ENCODE measurements at regions not wholly inside any gene's neighbourhood (a gene's known extent, or its start where the extent isn't known, plus 50 kb on each side); places are given as distances from the start of the nearest gene placed in this dataset.

- Histone ChIP-seq H3K4me2 (ENCODE audit: low read depth, low read length) (no peak overlapping the region), H3K4me3 (replicated peaks in 1 of 3; ENCODE audit: insufficient read depth in 1 of 3, low read depth in 2 of 3, low read length in 3 of 3) (no peak overlapping the region), H3K27me3 (ENCODE audit: control insufficient read depth in 1 of 2, insufficient read depth in 2 of 2, low read length in 2 of 2) (no peaks in the 10 kb centered on the region), H3K9ac (ENCODE audit: insufficient read depth, low read depth, low read length) (no peak overlapping the region), H2AFZ (ENCODE audit: low read length) (no peak overlapping the region), H3K79me2 (ENCODE audit: insufficient read depth, low read length) (no peaks in the 10 kb centered on the region), H3K27ac (ENCODE audit: extremely low read length, insufficient read depth, low read length) (no peak overlapping the region), H3K4me1 (ENCODE audit: insufficient read depth, low read length) (no peaks in the 10 kb centered on the region), H3K36me3 (replicated peaks in 1 of 2; ENCODE audit: control insufficient read depth in 1 of 2, insufficient read depth in 2 of 2, low read length in 2 of 2) (no peaks in the 10 kb centered on the region), H3K9me3 (ENCODE audit: low read length) (no peaks in the 10 kb centered on the region), H4K20me1 (ENCODE audit: insufficient read depth, low read length) (no peaks in the 10 kb centered on the region)
- intact Hi-C loops (cut with micrococcal nuclease; ENCODE audit: unreplicated experiment), result no loop called here
- ChIA-PET POLR2A (no interaction called here), CTCF (ENCODE audit: low intra/inter-chr PET ratio, low total read pairs) (no interaction called here)
- TF ChIP-seq GMEB2 (CRISPR knock-in tag; IDR thresholded peaks at IDR 0.05; ENCODE audit: low read depth) (no peak), MLX (CRISPR knock-in tag; IDR thresholded peaks at IDR 0.05) (no peak), ZBTB46 (CRISPR knock-in tag; IDR thresholded peaks at IDR 0.05; ENCODE audit: borderline replicate concordance) (no peak), RFX5 (IDR thresholded peaks at IDR 0.05; ENCODE audit: low read depth, low read length) (no peak)
- no peak for DNase-seq (ENCODE audit: low spot score)
- in situ Hi-C loops (cut with HindIII; ENCODE audit: extremely low pct_ligation_motif_present, low pct_unique_long_range_greater_than_20kb), result no loop called here
- FAIRE-seq, result no peak
- no peak for ATAC-seq
- WGBS (ENCODE audit: low lambda C conversion rate), result 1% methylated on average over 3 of the region's 3 CpGs
- BruUV-seq (replicated peaks), result no TSS peak
These were observed 112.4 kb upstream of the DCBLD2 start for GRCh38 chr3:99013777-99014315.

GRCh38 chr3:99013077-99013476, 111.6 kb upstream of the DCBLD2 start:
- ATAC-seq, result no peak
- no peaks in the 10 kb centered on the region for H3K36me3 ChIP-seq (replicated peaks in 1 of 2; ENCODE audit: control insufficient read depth in 1 of 2, insufficient read depth in 2 of 2, low read length in 2 of 2)
- H3K9ac ChIP-seq (ENCODE audit: insufficient read depth, low read depth, low read length), result no peak overlapping the region
- H2AFZ ChIP-seq (ENCODE audit: low read length), result no peak overlapping the region
- no peak for DNase-seq (ENCODE audit: low spot score)
- H3K9me3 ChIP-seq (ENCODE audit: low read length), result no peaks in the 10 kb centered on the region
- H3K4me2 ChIP-seq (ENCODE audit: low read depth, low read length), result no peak overlapping the region
- FAIRE-seq, result no peak
- in situ Hi-C loops (cut with HindIII; ENCODE audit: extremely low pct_ligation_motif_present, low pct_unique_long_range_greater_than_20kb) (no loop called here), intact Hi-C loops (cut with micrococcal nuclease; ENCODE audit: unreplicated experiment) (no loop called here)
- ChIA-PET POLR2A (no interaction called here), CTCF (ENCODE audit: low intra/inter-chr PET ratio, low total read pairs) (no interaction called here)
- no peak overlapping the region for H3K27ac ChIP-seq (ENCODE audit: extremely low read length, insufficient read depth, low read length)
- no peak overlapping the region for H3K4me3 ChIP-seq (replicated peaks in 1 of 3; ENCODE audit: insufficient read depth in 1 of 3, low read depth in 2 of 3, low read length in 3 of 3)
- H3K4me1 ChIP-seq (ENCODE audit: insufficient read depth, low read length), result no peaks in the 10 kb centered on the region
- no peaks in the 10 kb centered on the region for H3K27me3 ChIP-seq (ENCODE audit: control insufficient read depth in 1 of 2, insufficient read depth in 2 of 2, low read length in 2 of 2)
- BruUV-seq (replicated peaks), result no TSS peak
- no peaks in the 10 kb centered on the region for H4K20me1 ChIP-seq (ENCODE audit: insufficient read depth, low read length)
- H3K79me2 ChIP-seq (ENCODE audit: insufficient read depth, low read length), result no peaks in the 10 kb centered on the region
- TF ChIP-seq PCBP1 (IDR thresholded peaks at IDR 0.05; ENCODE audit: borderline replicate concordance, low read depth, low read length) (no peak), RBAK (CRISPR knock-in tag; IDR thresholded peaks at IDR 0.05) (no peak), RARA (CRISPR knock-in tag; IDR thresholded peaks at IDR 0.05) (no peak), ZNF234 (CRISPR knock-in tag; conservative IDR thresholded peaks at IDR 0.05) (no peak), CERS6 (CRISPR knock-in tag; IDR thresholded peaks at IDR 0.05) (no peak), HDAC1 (CRISPR knock-in tag; IDR thresholded peaks at IDR 0.05) (no peak), ZNF121 (CRISPR knock-in tag; IDR thresholded peaks at IDR 0.05) (no peak), GTF2F1 (IDR thresholded peaks at IDR 0.05; ENCODE audit: low read length) (no peak)

Measured in HepG2 (cell line).